ENCODE measurements at regions not wholly inside any gene's neighbourhood (a gene's known extent, or its start where the extent isn't known, plus 50 kb on each side); places are given as distances from the start of the nearest gene placed in this dataset.

GRCh38 chr2:240206630-240207029, 66.2 kb upstream of the OTOS start (continued):
- TF ChIP-seq USF2 (IDR thresholded peaks at IDR 0.05; ENCODE audit: low read length), result no peak

Measured in H1 (cell line).